ENCODE measurements at regions not wholly inside any gene's neighbourhood (a gene's known extent, or its start where the extent isn't known, plus 50 kb on each side); places are given as distances from the start of the nearest gene placed in this dataset.

DNA sequence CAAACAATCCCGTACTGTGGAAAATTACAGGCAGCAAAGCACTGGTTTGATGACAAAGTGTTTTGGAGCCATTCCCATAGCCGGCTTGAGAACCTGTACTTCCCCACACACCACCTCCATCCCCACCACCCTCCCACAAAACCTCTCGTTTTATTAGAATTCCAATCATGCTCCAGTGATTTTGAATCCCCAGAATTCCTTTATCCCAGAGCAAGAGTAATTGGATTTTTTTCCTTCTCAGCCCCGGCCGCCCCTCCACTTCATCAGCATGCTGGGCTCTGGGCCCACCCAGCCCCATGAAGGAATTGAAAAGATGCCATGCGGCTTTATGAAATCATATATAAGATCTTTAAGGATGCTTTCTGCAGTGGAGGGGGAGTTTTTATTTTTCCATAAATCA, 136.6 kb downstream of the OMA1 start:
- Mint-ChIP-seq H3K9me3 (no peaks in the 10 kb centered on the region), H3K27ac (peak overlapping the region; percentile 91), H3K4me3 (peak overlapping the region; percentile 30; the same call in 1 of the 2 replicates), H3K4me1 (ENCODE audit: low read depth) (peaks cover 81% of the 10 kb centered on the region), H3K27me3 (ENCODE audit: insufficient read depth) (no peaks in the 10 kb centered on the region; the same call in 1 of the 2 replicates), H3K36me3 (ENCODE audit: low read depth) (no peaks in the 10 kb centered on the region)
- TF ChIP-seq CTCF (IDR thresholded peaks at IDR 0.05): no peak
- peak; percentile 94 for DNase-seq

GRCh38 chr1:58409336-58409735, 137.2 kb downstream of the OMA1 start:
- H3K27ac Mint-ChIP-seq: peak overlapping the region; percentile 91
- H3K4me3 Mint-ChIP-seq: 0 out of 2 replicates have a peak overlapping the region, but pooled peaks have one; percentile 30
- no peak for TF ChIP-seq CTCF (IDR thresholded peaks at IDR 0.05)
- peaks cover 79% of the 10 kb centered on the region for H3K4me1 Mint-ChIP-seq (ENCODE audit: low read depth)
- no peaks in the 10 kb centered on the region; the same call in 1 of the 2 replicates for H3K27me3 Mint-ChIP-seq (ENCODE audit: insufficient read depth)
- H3K36me3 Mint-ChIP-seq (ENCODE audit: low read depth): no peaks in the 10 kb centered on the region
- H3K9me3 Mint-ChIP-seq: no peaks in the 10 kb centered on the region
- no peak for DNase-seq

- H3K4me3 Mint-ChIP-seq: no peak overlapping the region
- H3K4me1 Mint-ChIP-seq (ENCODE audit: low read depth): peaks cover 76% of the 10 kb centered on the region
- no peaks in the 10 kb centered on the region for H3K9me3 Mint-ChIP-seq
- peaks cover 2% of the 10 kb centered on the region; the same call in 1 of the 2 replicates for H3K27me3 Mint-ChIP-seq (ENCODE audit: insufficient read depth)
- H3K27ac Mint-ChIP-seq: peak overlapping the region; percentile 60; the same call in 1 of the 2 replicates
- no peaks in the 10 kb centered on the region for H3K36me3 Mint-ChIP-seq (ENCODE audit: low read depth)
- TF ChIP-seq CTCF (IDR thresholded peaks at IDR 0.05): no peak
- DNase-seq: no peak
These were observed 140.0 kb downstream of the OMA1 start for GRCh38 chr1:58406301-58407071.

DNA sequence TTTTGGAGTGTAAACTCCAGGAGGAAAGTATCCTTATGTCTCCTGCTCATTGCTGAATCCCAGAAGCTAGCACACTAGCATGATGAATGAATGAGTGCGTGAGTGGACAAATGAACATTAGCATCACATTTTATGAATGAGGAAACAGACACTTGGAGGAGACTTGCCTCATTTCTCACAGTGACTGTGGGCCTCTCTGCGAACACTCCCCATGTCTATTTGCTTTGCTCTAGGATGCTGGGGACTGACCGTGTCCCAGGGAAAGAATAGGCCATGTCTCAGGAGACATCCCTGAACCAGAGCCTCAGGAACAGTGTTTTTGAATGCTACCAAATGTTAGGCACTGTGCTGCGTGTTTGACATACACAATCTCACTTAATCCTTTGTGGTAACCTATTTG, 140.9 kb downstream of the OMA1 start:
- H3K4me1 Mint-ChIP-seq (ENCODE audit: low read depth): peaks cover 74% of the 10 kb centered on the region
- no peak for DNase-seq
- H3K9me3 Mint-ChIP-seq: no peaks in the 10 kb centered on the region
- no peak overlapping the region for H3K4me3 Mint-ChIP-seq
- no peak overlapping the region for H3K27ac Mint-ChIP-seq
- TF ChIP-seq CTCF (IDR thresholded peaks at IDR 0.05): no peak
- no peaks in the 10 kb centered on the region for H3K36me3 Mint-ChIP-seq (ENCODE audit: low read depth)
- peaks cover 2% of the 10 kb centered on the region; the same call in 1 of the 2 replicates for H3K27me3 Mint-ChIP-seq (ENCODE audit: insufficient read depth)

GRCh38 chr1:58403894-58404293, 142.6 kb downstream of the OMA1 start:
- Mint-ChIP-seq H3K36me3 (ENCODE audit: low read depth) (no peaks in the 10 kb centered on the region), H3K27me3 (ENCODE audit: insufficient read depth) (peaks cover 2% of the 10 kb centered on the region; the same call in 1 of the 2 replicates), H3K27ac (no peak overlapping the region), H3K9me3 (no peaks in the 10 kb centered on the region), H3K4me1 (ENCODE audit: low read depth) (peaks cover 62% of the 10 kb centered on the region), H3K4me3 (no peak overlapping the region)
- no peak for DNase-seq
- no peak for TF ChIP-seq CTCF (IDR thresholded peaks at IDR 0.05)

Measured in HFFc6 (cell line).